ENCODE measurements at regions not wholly inside any gene's neighbourhood (a gene's known extent, or its start where the extent isn't known, plus 50 kb on each side); places are given as distances from the start of the nearest gene placed in this dataset.

GRCh38 chr3:115550285-115550761, 73.0 kb upstream of the GAP43 start:
- H3K9ac ChIP-seq (ENCODE audit: low read length) = no peak overlapping the region
- no peaks in the 10 kb centered on the region for H3K9me3 ChIP-seq (ENCODE audit: control insufficient read depth, insufficient read depth, low read depth, low read length)

GRCh38 chr3:115551016-115551415, 72.3 kb upstream of the GAP43 start:
- H3K9me3 ChIP-seq (ENCODE audit: control insufficient read depth, insufficient read depth, low read depth, low read length) = no peaks in the 10 kb centered on the region
- no peaks in the 10 kb centered on the region for H3K36me3 ChIP-seq (ENCODE audit: control insufficient read depth, insufficient read depth, low read length)
- H3K4me3 ChIP-seq (ENCODE audit: low read depth, low read length) = no peak overlapping the region
- H3K27ac ChIP-seq (ENCODE audit: low read depth, low read length) = no peak overlapping the region
- H3K9ac ChIP-seq (ENCODE audit: low read length) = no peak overlapping the region
- no peaks in the 10 kb centered on the region for H3K27me3 ChIP-seq (ENCODE audit: control insufficient read depth, insufficient read depth, low read length)
- H3K4me1 ChIP-seq (ENCODE audit: control insufficient read depth, insufficient read depth, low read length) = peaks cover 17% of the 10 kb centered on the region; the same call in 1 of the 2 replicates

More at GRCh38 chr3:115550285-115550761, 73.0 kb upstream of the GAP43 start:
- Histone ChIP-seq H3K4me3 (ENCODE audit: low read depth, low read length) (no peak overlapping the region), H3K36me3 (ENCODE audit: control insufficient read depth, insufficient read depth, low read length) (no peaks in the 10 kb centered on the region), H3K27ac (ENCODE audit: low read depth, low read length) (no peak overlapping the region), H3K27me3 (ENCODE audit: control insufficient read depth, insufficient read depth, low read length) (no peaks in the 10 kb centered on the region), H3K4me1 (ENCODE audit: control insufficient read depth, insufficient read depth, low read length) (peaks cover 17% of the 10 kb centered on the region; the same call in 1 of the 2 replicates)

DNA sequence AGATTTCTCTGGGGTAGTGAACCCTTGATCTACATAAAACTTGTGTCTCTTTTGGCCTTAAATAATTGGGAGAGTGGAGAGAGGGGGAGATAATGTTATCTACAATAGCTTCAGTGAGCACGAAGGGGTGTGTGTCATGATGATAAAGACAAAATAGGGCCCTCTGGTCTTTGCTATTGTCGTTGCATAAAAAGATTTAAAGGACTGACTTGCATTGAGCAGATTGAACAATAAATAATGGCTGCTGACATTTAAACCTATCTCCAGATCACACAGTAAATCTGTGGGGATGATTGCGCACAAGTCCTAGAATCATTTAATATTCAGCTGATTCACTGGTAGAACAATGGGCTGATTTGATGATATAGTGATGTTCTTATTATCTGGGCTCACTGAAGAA, 71.3 kb upstream of the GAP43 start:
- Histone ChIP-seq H3K27ac (ENCODE audit: low read depth, low read length) (no peak overlapping the region), H3K36me3 (ENCODE audit: control insufficient read depth, insufficient read depth, low read length) (no peaks in the 10 kb centered on the region)

GRCh38 chr3:115553796-115554486, 69.4 kb upstream of the GAP43 start:
- no peaks in the 10 kb centered on the region for H3K36me3 ChIP-seq (ENCODE audit: control insufficient read depth, insufficient read depth, low read length)
- H3K4me3 ChIP-seq (ENCODE audit: low read depth, low read length) = no peak overlapping the region
- no peaks in the 10 kb centered on the region for H3K27me3 ChIP-seq (ENCODE audit: control insufficient read depth, insufficient read depth, low read length)
- peaks cover 17% of the 10 kb centered on the region; the same call in 1 of the 2 replicates for H3K4me1 ChIP-seq (ENCODE audit: control insufficient read depth, insufficient read depth, low read length)
- no peaks in the 10 kb centered on the region for H3K9me3 ChIP-seq (ENCODE audit: control insufficient read depth, insufficient read depth, low read depth, low read length)
- no peak overlapping the region for H3K27ac ChIP-seq (ENCODE audit: low read depth, low read length)
- no peak overlapping the region for H3K9ac ChIP-seq (ENCODE audit: low read length)

More for the DNA sequence above, 71.3 kb upstream of the GAP43 start:
- H3K4me1 ChIP-seq (ENCODE audit: control insufficient read depth, insufficient read depth, low read length) = peaks cover 17% of the 10 kb centered on the region; the same call in 1 of the 2 replicates
- no peak overlapping the region for H3K9ac ChIP-seq (ENCODE audit: low read length)
- no peaks in the 10 kb centered on the region for H3K27me3 ChIP-seq (ENCODE audit: control insufficient read depth, insufficient read depth, low read length)
- no peaks in the 10 kb centered on the region for H3K9me3 ChIP-seq (ENCODE audit: control insufficient read depth, insufficient read depth, low read depth, low read length)
- no peak overlapping the region for H3K4me3 ChIP-seq (ENCODE audit: low read depth, low read length)

GRCh38 chr3:115554487-115554807, 68.9 kb upstream of the GAP43 start:
- Histone ChIP-seq H3K9me3 (ENCODE audit: control insufficient read depth, insufficient read depth, low read depth, low read length) (no peaks in the 10 kb centered on the region), H3K4me1 (ENCODE audit: control insufficient read depth, insufficient read depth, low read length) (peaks cover 17% of the 10 kb centered on the region; the same call in 1 of the 2 replicates), H3K4me3 (ENCODE audit: low read depth, low read length) (no peak overlapping the region), H3K27me3 (ENCODE audit: control insufficient read depth, insufficient read depth, low read length) (no peaks in the 10 kb centered on the region), H3K36me3 (ENCODE audit: control insufficient read depth, insufficient read depth, low read length) (no peaks in the 10 kb centered on the region), H3K9ac (ENCODE audit: low read length) (no peak overlapping the region), H3K27ac (ENCODE audit: low read depth, low read length) (no peak overlapping the region)

GRCh38 chr3:115562636-115563267, 60.6 kb upstream of the GAP43 start:
- H3K9me3 ChIP-seq (ENCODE audit: control insufficient read depth, insufficient read depth, low read depth, low read length) = no peaks in the 10 kb centered on the region
- H3K9ac ChIP-seq (ENCODE audit: low read length) = no peak overlapping the region
- no peaks in the 10 kb centered on the region for H3K27me3 ChIP-seq (ENCODE audit: control insufficient read depth, insufficient read depth, low read length)
- no peak overlapping the region for H3K27ac ChIP-seq (ENCODE audit: low read depth, low read length)
- H3K4me1 ChIP-seq (ENCODE audit: control insufficient read depth, insufficient read depth, low read length) = no peaks in the 10 kb centered on the region
- H3K36me3 ChIP-seq (ENCODE audit: control insufficient read depth, insufficient read depth, low read length) = no peaks in the 10 kb centered on the region
- no peak overlapping the region for H3K4me3 ChIP-seq (ENCODE audit: low read depth, low read length)

DNA sequence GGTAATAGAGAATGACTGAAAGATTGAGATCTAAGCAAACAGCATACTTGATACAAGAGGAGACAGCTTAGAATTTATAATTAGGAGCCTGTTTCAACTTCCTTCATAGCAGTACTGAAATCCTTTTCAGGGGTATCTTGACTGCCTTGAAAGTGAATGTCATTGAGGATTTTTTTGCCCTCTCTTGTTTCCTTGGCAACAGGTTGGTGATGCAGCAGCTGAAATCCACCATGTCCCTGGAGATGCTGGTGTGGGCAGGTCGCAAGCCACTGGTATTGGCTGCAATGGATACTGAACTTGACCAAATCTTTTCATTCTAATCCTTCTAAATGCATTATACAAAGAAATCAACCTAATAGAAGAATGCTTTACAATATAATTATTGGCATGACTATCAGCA, 59.3 kb upstream of the GAP43 start:
- Histone ChIP-seq H3K27me3 (ENCODE audit: control insufficient read depth, insufficient read depth, low read length) (no peaks in the 10 kb centered on the region), H3K4me1 (ENCODE audit: control insufficient read depth, insufficient read depth, low read length) (no peaks in the 10 kb centered on the region), H3K9me3 (ENCODE audit: control insufficient read depth, insufficient read depth, low read depth, low read length) (no peaks in the 10 kb centered on the region), H3K27ac (ENCODE audit: low read depth, low read length) (no peak overlapping the region), H3K9ac (ENCODE audit: low read length) (no peak overlapping the region), H3K4me3 (ENCODE audit: low read depth, low read length) (no peak overlapping the region), H3K36me3 (ENCODE audit: control insufficient read depth, insufficient read depth, low read length) (no peaks in the 10 kb centered on the region)

DNA sequence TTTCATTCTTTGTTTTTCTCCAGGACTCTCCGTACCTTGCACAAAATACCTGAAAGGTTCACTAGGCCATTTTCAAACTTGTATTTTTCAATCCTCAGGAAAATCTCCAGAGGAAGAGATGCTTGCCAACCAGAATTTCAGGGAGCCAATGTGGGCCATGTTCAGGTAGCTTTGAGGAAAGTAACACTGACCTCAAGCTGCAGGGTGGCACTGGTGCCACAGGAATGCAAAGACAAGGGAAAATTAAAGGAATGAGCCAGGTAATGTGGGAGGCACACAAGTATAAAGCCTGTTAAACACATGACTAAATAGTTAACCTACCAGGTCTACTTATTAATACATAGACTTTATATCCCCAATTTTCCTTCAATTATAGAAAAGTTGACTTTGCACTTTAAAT, 51.9 kb upstream of the GAP43 start:
- H3K36me3 ChIP-seq (ENCODE audit: control insufficient read depth, insufficient read depth, low read length) = no peaks in the 10 kb centered on the region
- H3K9me3 ChIP-seq (ENCODE audit: control insufficient read depth, insufficient read depth, low read depth, low read length) = no peaks in the 10 kb centered on the region
- H3K27me3 ChIP-seq (ENCODE audit: control insufficient read depth, insufficient read depth, low read length) = no peaks in the 10 kb centered on the region
- H3K9ac ChIP-seq (ENCODE audit: low read length) = no peak overlapping the region
- H3K4me1 ChIP-seq (ENCODE audit: control insufficient read depth, insufficient read depth, low read length) = no peaks in the 10 kb centered on the region
- H3K27ac ChIP-seq (ENCODE audit: low read depth, low read length) = no peak overlapping the region
- no peak overlapping the region for H3K4me3 ChIP-seq (ENCODE audit: low read depth, low read length)
